ENCODE measurements at regions not wholly inside any gene's neighbourhood (a gene's known extent, or its start where the extent isn't known, plus 50 kb on each side); places are given as distances from the start of the nearest gene placed in this dataset.

DNA sequence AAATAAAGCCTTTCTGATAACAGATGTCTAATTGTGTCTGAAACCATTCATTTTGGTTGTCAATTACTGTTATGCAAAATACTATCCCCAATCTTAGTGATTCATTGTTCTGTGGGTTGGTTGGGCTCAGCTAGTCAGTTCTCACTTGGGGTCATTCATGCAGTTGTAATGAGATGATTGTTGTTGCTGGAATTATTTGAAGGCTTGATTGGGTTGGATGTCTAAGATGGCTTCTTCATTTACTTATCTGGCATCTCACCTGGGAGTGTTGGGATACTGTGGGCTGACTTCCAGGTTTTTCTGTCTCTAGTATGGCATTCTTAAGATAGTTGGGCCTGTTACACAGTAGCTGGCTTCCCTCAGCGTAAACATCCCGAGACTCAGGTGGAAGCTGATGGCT is 217.8 kb upstream of the B3GALT2 start:
- TF ChIP-seq EZH2 (IDR thresholded peaks at IDR 0.05; ENCODE audit: borderline replicate concordance, low read depth, low read length, severe bottlenecking) = no peak
- TF ChIP-seq, protein P1, sequence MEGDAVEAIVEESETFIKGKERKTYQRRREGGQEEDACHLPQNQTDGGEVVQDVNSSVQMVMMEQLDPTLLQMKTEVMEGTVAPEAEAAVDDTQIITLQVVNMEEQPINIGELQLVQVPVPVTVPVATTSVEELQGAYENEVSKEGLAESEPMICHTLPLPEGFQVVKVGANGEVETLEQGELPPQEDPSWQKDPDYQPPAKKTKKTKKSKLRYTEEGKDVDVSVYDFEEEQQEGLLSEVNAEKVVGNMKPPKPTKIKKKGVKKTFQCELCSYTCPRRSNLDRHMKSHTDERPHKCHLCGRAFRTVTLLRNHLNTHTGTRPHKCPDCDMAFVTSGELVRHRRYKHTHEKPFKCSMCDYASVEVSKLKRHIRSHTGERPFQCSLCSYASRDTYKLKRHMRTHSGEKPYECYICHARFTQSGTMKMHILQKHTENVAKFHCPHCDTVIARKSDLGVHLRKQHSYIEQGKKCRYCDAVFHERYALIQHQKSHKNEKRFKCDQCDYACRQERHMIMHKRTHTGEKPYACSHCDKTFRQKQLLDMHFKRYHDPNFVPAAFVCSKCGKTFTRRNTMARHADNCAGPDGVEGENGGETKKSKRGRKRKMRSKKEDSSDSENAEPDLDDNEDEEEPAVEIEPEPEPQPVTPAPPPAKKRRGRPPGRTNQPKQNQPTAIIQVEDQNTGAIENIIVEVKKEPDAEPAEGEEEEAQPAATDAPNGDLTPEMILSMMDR (IDR thresholded peaks at IDR 0.05; ENCODE audit: borderline replicate concordance, extremely low read depth, low read length, poor library complexity, severe bottlenecking) = no peak
